OCI-LY3 (cell line): ENCODE measurements at regions not wholly inside any gene's neighbourhood (a gene's known extent, or its start where the extent isn't known, plus 50 kb on each side); places are given as distances from the start of the nearest gene placed in this dataset.

Source experiments
- EZH2phosphoT487 ChIP-seq: fragments of 200-600 bp; shearing (Covaris generic); IDR thresholded peaks from 2 replicates; pipeline ENCODE4 v1.6.1; 2018; ENCODE audit warnings: antibody characterized with exemption, mixed run types, low read depth
- TF ChIP-seq, protein P1 (sequence below): fragments of 200-600, 300-600 bp; sonication (generic); IDR thresholded peaks from 2 replicates; pipeline ENCODE4 v1.5.1; 2014; ENCODE audit warnings: antibody characterized with exemption, low read length, low read depth

DNA sequence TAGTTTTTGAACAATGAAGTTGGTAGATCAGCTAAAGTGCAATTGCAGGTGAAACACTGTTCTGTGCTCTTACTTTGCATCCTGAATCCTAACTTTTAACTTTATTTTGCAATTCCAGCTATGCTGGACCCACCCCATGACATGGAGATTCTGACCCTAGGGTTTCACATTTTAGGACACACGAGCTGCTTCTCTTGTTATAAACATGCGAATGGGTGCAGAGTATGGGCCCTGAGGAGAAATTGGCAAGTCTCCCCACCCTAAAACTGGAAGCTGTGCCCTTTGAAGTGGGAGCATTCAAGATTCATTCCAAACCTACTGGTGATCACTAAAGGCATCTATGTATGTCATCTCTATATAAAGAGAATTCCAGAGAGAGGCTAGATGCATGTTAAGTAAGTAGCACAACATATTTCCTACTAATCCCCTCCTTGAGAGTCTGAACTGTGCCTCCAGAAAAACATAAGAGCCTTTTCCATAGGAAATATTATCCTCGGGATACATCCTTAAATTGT, 794.3 kb upstream of the ZEB2 start:
- TF ChIP-seq, protein P1, sequence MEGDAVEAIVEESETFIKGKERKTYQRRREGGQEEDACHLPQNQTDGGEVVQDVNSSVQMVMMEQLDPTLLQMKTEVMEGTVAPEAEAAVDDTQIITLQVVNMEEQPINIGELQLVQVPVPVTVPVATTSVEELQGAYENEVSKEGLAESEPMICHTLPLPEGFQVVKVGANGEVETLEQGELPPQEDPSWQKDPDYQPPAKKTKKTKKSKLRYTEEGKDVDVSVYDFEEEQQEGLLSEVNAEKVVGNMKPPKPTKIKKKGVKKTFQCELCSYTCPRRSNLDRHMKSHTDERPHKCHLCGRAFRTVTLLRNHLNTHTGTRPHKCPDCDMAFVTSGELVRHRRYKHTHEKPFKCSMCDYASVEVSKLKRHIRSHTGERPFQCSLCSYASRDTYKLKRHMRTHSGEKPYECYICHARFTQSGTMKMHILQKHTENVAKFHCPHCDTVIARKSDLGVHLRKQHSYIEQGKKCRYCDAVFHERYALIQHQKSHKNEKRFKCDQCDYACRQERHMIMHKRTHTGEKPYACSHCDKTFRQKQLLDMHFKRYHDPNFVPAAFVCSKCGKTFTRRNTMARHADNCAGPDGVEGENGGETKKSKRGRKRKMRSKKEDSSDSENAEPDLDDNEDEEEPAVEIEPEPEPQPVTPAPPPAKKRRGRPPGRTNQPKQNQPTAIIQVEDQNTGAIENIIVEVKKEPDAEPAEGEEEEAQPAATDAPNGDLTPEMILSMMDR = no peak
- TF ChIP-seq EZH2phosphoT487 = no peak
